B cell (primary cell): ENCODE measurements at regions not wholly inside any gene's neighbourhood (a gene's known extent, or its start where the extent isn't known, plus 50 kb on each side); places are given as distances from the start of the nearest gene placed in this dataset.

Source experiments
- CTCF ChIP-seq: fragments of 200-600 bp; IDR thresholded peaks from one replicate; pipeline ENCODE4 v1.8.0; 2022; ENCODE audit warnings: antibody characterized with exemption, mild to moderate bottlenecking
- EZH2 ChIP-seq: IDR thresholded peaks from 2 replicates; pipeline ENCODE4 v1.6.1; 2012; ENCODE audit warnings: borderline replicate concordance, low read depth, mild to moderate bottlenecking, moderate library complexity, low read length; ENCODE audit not compliant: insufficient read depth, poor library complexity, severe bottlenecking

DNA sequence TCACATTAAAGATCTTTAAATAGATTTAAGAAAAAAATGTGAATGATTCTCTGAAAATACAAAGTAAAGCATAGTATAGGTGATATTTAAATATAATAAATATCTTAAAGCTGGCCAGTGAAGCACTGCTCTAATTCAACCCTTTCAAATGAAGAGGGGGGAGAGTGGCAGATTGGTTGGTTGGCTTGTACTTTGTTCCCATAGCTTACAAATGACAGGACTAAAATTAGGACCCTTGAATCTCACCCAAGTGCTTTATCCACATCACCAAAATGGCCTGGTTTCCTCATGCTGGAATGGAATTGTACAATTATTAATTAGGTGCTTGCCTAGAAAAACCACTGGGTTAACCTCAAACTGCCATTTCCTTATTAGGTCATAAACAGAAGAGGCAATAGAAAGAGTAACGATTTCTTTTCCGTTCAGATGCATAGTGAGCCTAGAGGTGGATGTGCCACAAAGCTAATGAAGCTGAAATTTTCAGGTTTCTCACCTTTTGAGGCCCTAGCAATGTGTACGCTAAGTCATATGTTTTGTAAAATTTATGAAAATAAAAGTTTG is 354.5 kb upstream of the CDH6 start:
- TF ChIP-seq CTCF, result no peak
- no peak for TF ChIP-seq EZH2
